ENCODE measurements at regions not wholly inside any gene's neighbourhood (a gene's known extent, or its start where the extent isn't known, plus 50 kb on each side); places are given as distances from the start of the nearest gene placed in this dataset.

GRCh38 chr11:69367211-69367964, 73.4 kb downstream of the MYEOV start:
- H3K4me3 ChIP-seq: no peak overlapping the region
- Mint-ChIP-seq H3K27me3 (ENCODE audit: insufficient read depth, low read depth) (peaks cover 8% of the 10 kb centered on the region), H3K36me3 (no peaks in the 10 kb centered on the region), H3K4me1 (no peaks in the 10 kb centered on the region), H3K4me3 (no peak overlapping the region), H3K9me3 (peaks cover 16% of the 10 kb centered on the region), H3K27ac (no peak overlapping the region)
- DNase-seq (ENCODE audit: low spot score): no peak
- TF ChIP-seq EZH2phosphoT487 (IDR thresholded peaks at IDR 0.05) (no peak), EZH2 (IDR thresholded peaks at IDR 0.05) (no peak)
- TF ChIP-seq, protein P1, sequence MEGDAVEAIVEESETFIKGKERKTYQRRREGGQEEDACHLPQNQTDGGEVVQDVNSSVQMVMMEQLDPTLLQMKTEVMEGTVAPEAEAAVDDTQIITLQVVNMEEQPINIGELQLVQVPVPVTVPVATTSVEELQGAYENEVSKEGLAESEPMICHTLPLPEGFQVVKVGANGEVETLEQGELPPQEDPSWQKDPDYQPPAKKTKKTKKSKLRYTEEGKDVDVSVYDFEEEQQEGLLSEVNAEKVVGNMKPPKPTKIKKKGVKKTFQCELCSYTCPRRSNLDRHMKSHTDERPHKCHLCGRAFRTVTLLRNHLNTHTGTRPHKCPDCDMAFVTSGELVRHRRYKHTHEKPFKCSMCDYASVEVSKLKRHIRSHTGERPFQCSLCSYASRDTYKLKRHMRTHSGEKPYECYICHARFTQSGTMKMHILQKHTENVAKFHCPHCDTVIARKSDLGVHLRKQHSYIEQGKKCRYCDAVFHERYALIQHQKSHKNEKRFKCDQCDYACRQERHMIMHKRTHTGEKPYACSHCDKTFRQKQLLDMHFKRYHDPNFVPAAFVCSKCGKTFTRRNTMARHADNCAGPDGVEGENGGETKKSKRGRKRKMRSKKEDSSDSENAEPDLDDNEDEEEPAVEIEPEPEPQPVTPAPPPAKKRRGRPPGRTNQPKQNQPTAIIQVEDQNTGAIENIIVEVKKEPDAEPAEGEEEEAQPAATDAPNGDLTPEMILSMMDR (IDR thresholded peaks at IDR 0.05): no peak
- no peaks in the 10 kb centered on the region for H3K4me1 ChIP-seq
- no peaks in the 10 kb centered on the region for H3K27me3 ChIP-seq
- H3K9me3 ChIP-seq (ENCODE audit: low read depth): no peaks in the 10 kb centered on the region
- H3K27ac ChIP-seq: no peak overlapping the region
- no peak overlapping the region for H3K4me2 ChIP-seq
- H4K20me1 ChIP-seq (ENCODE audit: low read depth): no peaks in the 10 kb centered on the region
- no peak overlapping the region for H3K9ac ChIP-seq
- H3F3A ChIP-seq (ENCODE audit: low read depth): no peaks in the 10 kb centered on the region
- H3K36me3 ChIP-seq: no peaks in the 10 kb centered on the region
- H2AFZ ChIP-seq (replicated peaks): no peak overlapping the region
- no peaks in the 10 kb centered on the region for H3K79me2 ChIP-seq (ENCODE audit: low read depth)

DNA sequence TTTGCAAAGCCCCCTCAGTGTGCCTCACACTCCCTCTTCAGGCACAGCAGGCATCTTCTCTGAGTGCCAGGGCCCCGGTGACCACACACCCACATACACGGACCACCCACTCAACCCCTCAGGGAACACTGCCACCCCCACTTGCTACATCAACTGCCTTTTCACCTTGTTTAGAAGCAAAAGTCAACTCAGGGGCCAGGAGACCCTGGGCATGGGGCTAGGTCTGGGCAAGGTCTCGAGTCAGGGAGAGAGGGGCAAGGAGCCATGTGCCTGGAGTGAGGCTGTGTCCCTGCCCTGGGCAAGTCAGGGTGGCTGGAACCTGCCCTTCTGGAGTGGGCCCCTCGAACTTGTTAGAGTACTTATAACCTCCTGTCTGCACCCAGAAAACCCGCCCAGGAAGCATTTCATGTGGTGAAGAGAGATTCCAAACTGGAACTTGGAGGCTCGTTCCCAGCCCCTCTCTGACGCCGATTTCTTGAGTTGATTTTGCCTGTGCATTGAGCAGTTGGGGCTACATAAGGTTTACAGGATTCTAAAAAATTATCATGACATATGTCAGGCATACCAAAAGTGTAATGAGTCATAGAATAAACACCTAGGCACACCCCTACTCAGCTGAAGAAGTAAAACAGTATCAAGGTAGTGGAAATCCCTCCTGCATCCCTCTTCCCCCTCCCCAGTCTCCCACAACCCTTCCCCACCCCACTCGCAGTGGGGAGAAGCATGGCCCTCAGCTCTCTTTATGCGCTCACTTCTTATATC, 74.3 kb downstream of the MYEOV start:
- H3K4me3 Mint-ChIP-seq: no peak overlapping the region

DNA sequence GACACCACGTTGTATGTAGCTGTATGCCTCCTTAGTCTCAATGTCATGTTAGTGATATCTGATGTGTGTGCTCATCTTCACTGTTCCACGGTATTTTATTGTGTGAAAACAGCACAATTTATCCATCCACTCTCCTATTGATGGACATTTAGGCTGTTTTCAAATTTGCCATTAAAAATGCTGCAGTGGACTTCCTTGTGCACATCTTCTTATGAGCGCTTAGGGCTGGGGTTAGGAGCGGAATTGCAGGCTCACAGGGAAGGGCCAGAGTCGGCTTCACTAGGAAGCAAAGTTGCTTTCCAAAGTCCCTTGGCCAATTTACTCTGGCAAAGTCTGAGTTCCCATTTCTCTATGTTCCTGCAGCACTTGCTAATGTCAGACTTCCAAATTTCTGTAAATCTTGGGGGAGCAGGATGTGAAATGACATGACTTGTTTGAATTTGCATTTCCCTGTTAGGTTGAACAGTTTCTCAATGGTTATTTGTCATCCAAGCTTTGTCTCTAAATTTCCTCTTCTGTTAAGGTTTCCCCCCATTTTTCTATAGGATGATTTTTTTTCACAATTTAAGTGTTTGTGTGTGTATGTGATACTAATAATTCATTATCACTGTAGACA, 75.4 kb downstream of the MYEOV start:
- Histone ChIP-seq H3K36me3 (no peaks in the 10 kb centered on the region), H3F3A (ENCODE audit: low read depth) (no peaks in the 10 kb centered on the region), H3K79me2 (ENCODE audit: low read depth) (no peaks in the 10 kb centered on the region), H4K20me1 (ENCODE audit: low read depth) (no peaks in the 10 kb centered on the region), H3K27me3 (no peaks in the 10 kb centered on the region), H3K27ac (no peak overlapping the region), H3K4me3 (no peak overlapping the region), H3K9me3 (ENCODE audit: low read depth) (no peaks in the 10 kb centered on the region), H3K9ac (no peak overlapping the region), H2AFZ (replicated peaks) (no peak overlapping the region), H3K4me1 (no peaks in the 10 kb centered on the region), H3K4me2 (no peak overlapping the region)
- Mint-ChIP-seq H3K27me3 (ENCODE audit: insufficient read depth, low read depth) (peaks cover 14% of the 10 kb centered on the region), H3K9me3 (peaks cover 16% of the 10 kb centered on the region), H3K36me3 (no peaks in the 10 kb centered on the region), H3K4me3 (no peak overlapping the region), H3K27ac (no peak overlapping the region), H3K4me1 (peaks cover 3% of the 10 kb centered on the region)
- DNase-seq (ENCODE audit: low spot score): no peak
- TF ChIP-seq, protein P1 (IDR thresholded peaks at IDR 0.05): no peak
- TF ChIP-seq EZH2 (IDR thresholded peaks at IDR 0.05) (no peak), EZH2phosphoT487 (IDR thresholded peaks at IDR 0.05) (no peak)

More for the DNA sequence above, 74.3 kb downstream of the MYEOV start:
- TF ChIP-seq, protein P1 (IDR thresholded peaks at IDR 0.05): no peak
- TF ChIP-seq EZH2phosphoT487 (IDR thresholded peaks at IDR 0.05) (no peak), EZH2 (IDR thresholded peaks at IDR 0.05) (no peak)
- no peaks in the 10 kb centered on the region for H3K36me3 Mint-ChIP-seq
- H3K27ac ChIP-seq: no peak overlapping the region
- no peak overlapping the region for H3K9ac ChIP-seq
- H3K36me3 ChIP-seq: no peaks in the 10 kb centered on the region
- no peaks in the 10 kb centered on the region for H4K20me1 ChIP-seq (ENCODE audit: low read depth)
- H3K4me1 Mint-ChIP-seq: no peaks in the 10 kb centered on the region
- no peak overlapping the region for H2AFZ ChIP-seq (replicated peaks)
- H3K9me3 Mint-ChIP-seq: peaks cover 16% of the 10 kb centered on the region
- no peaks in the 10 kb centered on the region for H3K27me3 ChIP-seq
- no peaks in the 10 kb centered on the region for H3F3A ChIP-seq (ENCODE audit: low read depth)
- H3K4me2 ChIP-seq: no peak overlapping the region
- no peak overlapping the region for H3K4me3 ChIP-seq
- H3K27me3 Mint-ChIP-seq (ENCODE audit: insufficient read depth, low read depth): peaks cover 11% of the 10 kb centered on the region
- DNase-seq (ENCODE audit: low spot score): no peak
- H3K27ac Mint-ChIP-seq: no peak overlapping the region
- H3K4me1 ChIP-seq: no peaks in the 10 kb centered on the region
- H3K79me2 ChIP-seq (ENCODE audit: low read depth): no peaks in the 10 kb centered on the region
- H3K9me3 ChIP-seq (ENCODE audit: low read depth): no peaks in the 10 kb centered on the region
